ENCODE measurements at regions not wholly inside any gene's neighbourhood (a gene's known extent, or its start where the extent isn't known, plus 50 kb on each side); places are given as distances from the start of the nearest gene placed in this dataset.

GRCh38 chr12:93308281-93308680 lies 69.4 kb upstream of the NUDT4 start (continued):
- no peak for TF ChIP-seq EZH2phosphoT487 (IDR thresholded peaks at IDR 0.05; ENCODE audit: unreplicated experiment)
- TF ChIP-seq ZNF331 (CRISPR knock-in tag; IDR thresholded peaks at IDR 0.05; ENCODE audit: low read depth) = no peak
- TF ChIP-seq ZNF114 (CRISPR knock-in tag; IDR thresholded peaks at IDR 0.05) = no peak
- no peak for TF ChIP-seq STAT1 (IDR thresholded peaks at IDR 0.05; ENCODE audit: unreplicated experiment)

- H3K27me3 ChIP-seq (ENCODE audit: insufficient read depth) = no peaks in the 10 kb centered on the region
- TF ChIP-seq EZH2phosphoT487 (IDR thresholded peaks at IDR 0.05; ENCODE audit: unreplicated experiment) (no peak), STAT1 (IDR thresholded peaks at IDR 0.05; ENCODE audit: unreplicated experiment) (no peak), REST (IDR thresholded peaks at IDR 0.05; ENCODE audit: unreplicated experiment) (no peak), NANOG (IDR thresholded peaks at IDR 0.05; ENCODE audit: borderline replicate concordance) (no peak), POLR2AphosphoS5 (IDR thresholded peaks at IDR 0.05; ENCODE audit: low read depth) (no peak), JUNB (IDR thresholded peaks at IDR 0.05; ENCODE audit: unreplicated experiment) (no peak), ZNF114 (CRISPR knock-in tag; IDR thresholded peaks at IDR 0.05) (no peak)
- no peak overlapping the region for H3K4me3 Mint-ChIP-seq
- no peak overlapping the region for H3K4me3 ChIP-seq
- no peaks in the 10 kb centered on the region for H4K20me1 ChIP-seq (replicated peaks; ENCODE audit: insufficient read depth)
- H3K27ac ChIP-seq (ENCODE audit: low read depth) = no peak overlapping the region
- no peaks in the 10 kb centered on the region for H3K27me3 Mint-ChIP-seq (ENCODE audit: insufficient read depth, low read depth, poor library complexity)
- H3K4me2 ChIP-seq = no peak overlapping the region
- peaks cover 1% of the 10 kb centered on the region; the same call in 1 of the 3 replicates for H3K9me3 Mint-ChIP-seq
- H3K27ac Mint-ChIP-seq = no peak overlapping the region
- H3K4me1 Mint-ChIP-seq = no peaks in the 10 kb centered on the region
- peaks cover 5% of the 10 kb centered on the region; the same call in 1 of the 2 replicates for H3K9me2 ChIP-seq (ENCODE audit: insufficient read depth)
- H3K36me3 ChIP-seq (ENCODE audit: insufficient read depth) = no peaks in the 10 kb centered on the region
- H3F3A ChIP-seq (replicated peaks; ENCODE audit: low read depth) = no peaks in the 10 kb centered on the region
- no peaks in the 10 kb centered on the region for H3K79me2 ChIP-seq (replicated peaks; ENCODE audit: insufficient read depth)
- no peaks in the 10 kb centered on the region for H3K4me1 ChIP-seq (ENCODE audit: insufficient read depth)
- no peaks in the 10 kb centered on the region for H3K36me3 Mint-ChIP-seq (ENCODE audit: low read depth)
- no peak for DNase-seq (ENCODE audit: low spot score)
- no peak for ATAC-seq
- H2AFZ ChIP-seq = no peak overlapping the region
These were observed 65.9 kb upstream of the NUDT4 start for GRCh38 chr12:93311827-93312226.

DNA sequence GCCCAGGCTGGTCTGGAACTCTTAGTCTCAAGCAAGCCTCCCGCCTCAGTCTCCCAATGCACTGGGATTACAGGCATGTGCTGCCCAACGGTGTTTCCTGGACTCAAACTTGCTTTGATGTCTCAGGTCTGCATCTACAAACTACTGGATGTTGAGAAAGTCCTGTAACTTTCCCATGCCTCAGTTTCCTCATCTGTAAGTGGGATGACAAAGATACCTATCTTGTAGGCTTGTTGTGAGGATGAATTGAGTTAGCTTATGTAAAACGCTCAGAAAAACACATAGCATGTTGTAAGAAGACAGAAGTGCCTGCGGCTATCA lies 63.6 kb upstream of the NUDT4 start:
- H3K36me3 Mint-ChIP-seq (ENCODE audit: low read depth) = no peaks in the 10 kb centered on the region
- H3K36me3 ChIP-seq (ENCODE audit: insufficient read depth) = no peaks in the 10 kb centered on the region
- H3K27me3 Mint-ChIP-seq (ENCODE audit: insufficient read depth, low read depth, poor library complexity) = no peaks in the 10 kb centered on the region
- H3K27me3 ChIP-seq (ENCODE audit: insufficient read depth) = no peaks in the 10 kb centered on the region
- no peaks in the 10 kb centered on the region for H4K20me1 ChIP-seq (replicated peaks; ENCODE audit: insufficient read depth)
- no peaks in the 10 kb centered on the region for H3K79me2 ChIP-seq (replicated peaks; ENCODE audit: insufficient read depth)
- H3K9me3 Mint-ChIP-seq = no peaks in the 10 kb centered on the region
- ATAC-seq = no peak
- no peak overlapping the region for H3K27ac ChIP-seq (ENCODE audit: low read depth)
- H2AFZ ChIP-seq = peak overlapping the region; percentile 76
- no peaks in the 10 kb centered on the region for H3K4me1 Mint-ChIP-seq
- H3K4me1 ChIP-seq (ENCODE audit: insufficient read depth) = no peaks in the 10 kb centered on the region
- DNase-seq (ENCODE audit: low spot score) = no peak
- no peak overlapping the region for H3K4me3 ChIP-seq
- no peak overlapping the region for H3K27ac Mint-ChIP-seq
- no peak overlapping the region for H3K4me2 ChIP-seq
- peaks cover 5% of the 10 kb centered on the region; the same call in 1 of the 2 replicates for H3K9me2 ChIP-seq (ENCODE audit: insufficient read depth)
- no peaks in the 10 kb centered on the region for H3F3A ChIP-seq (replicated peaks; ENCODE audit: low read depth)
- H3K4me3 Mint-ChIP-seq = no peak overlapping the region
- TF ChIP-seq ETS1 (IDR thresholded peaks at IDR 0.05) = no peak
- TF ChIP-seq EZH2phosphoT487 (IDR thresholded peaks at IDR 0.05; ENCODE audit: unreplicated experiment) = no peak
- no peak for TF ChIP-seq JUNB (IDR thresholded peaks at IDR 0.05; ENCODE audit: unreplicated experiment)
- TF ChIP-seq ZNF331 (CRISPR knock-in tag; IDR thresholded peaks at IDR 0.05; ENCODE audit: low read depth) = no peak
- TF ChIP-seq CTCF (conservative IDR thresholded peaks at IDR 0.05; ENCODE audit: low read depth in 2 of 2) = no peak
- no peak for TF ChIP-seq REST (IDR thresholded peaks at IDR 0.05; ENCODE audit: unreplicated experiment)
